Transverse colon (tissue), 4 donors: ENCODE measurements at regions not wholly inside any gene's neighbourhood (a gene's known extent, or its start where the extent isn't known, plus 50 kb on each side); places are given as distances from the start of the nearest gene placed in this dataset.

Experiments used
- DNase-seq: peaks from one replicate; pipeline ENCODE4 v3.0.0-alpha.2; 2019
- H3K27ac ChIP-seq, 4 donors: fragments of 200-600 bp; sonication (generic); 2 replicates each; pipeline ENCODE4 v1.5.1; 2016 to 2018; ENCODE audit warnings: inconsistent platforms in 4 of 4
- H3K27me3 ChIP-seq: fragments of 200-600 bp; sonication (generic); 2 replicates; pipeline ENCODE4 v1.5.1; 2017; ENCODE audit warnings: inconsistent platforms
- H3K36me3 ChIP-seq, 4 donors: fragments of 200-600 bp; sonication (generic); 2 replicates each; pipeline ENCODE4 v1.5.1; 2017 to 2019; ENCODE audit warnings: inconsistent platforms in 4 of 4
- H3K4me1 ChIP-seq, 4 donors: fragments of 200-600 bp; sonication (generic); 2 replicates each; pipeline ENCODE4 v1.5.1; 2017 to 2020; ENCODE audit warnings: inconsistent platforms in 4 of 4
- H3K4me3 ChIP-seq, 4 donors: fragments of 200-600 bp; sonication (generic); 1 replicate in 1 of 4; 2 replicates in 3 of 4; pipeline versions ENCODE4 v1.5.1 to v1.6.1; 2017 to 2019; ENCODE audit warnings: inconsistent platforms in 4 of 4
- H3K9me3 ChIP-seq, 2 donors: fragments of 200-600 bp; sonication (generic); 2 replicates each; pipeline ENCODE4 v1.5.1; 2017 to 2019; ENCODE audit warnings: inconsistent platforms in 2 of 2
- CTCF ChIP-seq, 5 experiments: fragments of 200-600 bp in 3 of 5; fragments of 450-650 bp in 2 of 5; sonication (generic) in 3 of 5; IDR thresholded peaks; 1 replicate in 2 of 5; 2 replicates in 3 of 5; pipeline ENCODE4 v1.5.1; 2016 to 2017; ENCODE audit warnings: antibody characterized with exemption in 5 of 5, inconsistent platforms in 3 of 5, mild to moderate bottlenecking in 2 of 5, moderate library complexity in 1 of 5
- EP300 ChIP-seq: sonication (generic); formaldehyde crosslinking; IDR thresholded peaks from one replicate; pipeline ENCODE4 v1.6.1; 2017; ENCODE audit warnings: antibody characterized with exemption, low read depth
- POLR2A ChIP-seq: fragments of 450-650 bp; IDR thresholded peaks from one replicate; pipeline ENCODE4 v1.6.1; 2016; ENCODE audit warnings: antibody characterized with exemption, mild to moderate bottlenecking, moderate library complexity
- POLR2AphosphoS5 ChIP-seq, 3 donors: sonication (generic); formaldehyde crosslinking; IDR thresholded peaks; one replicate each; pipeline ENCODE4 v1.6.1; 2016; ENCODE audit warnings: antibody characterized with exemption in 3 of 3
- WGBS, 2 donors: methylation state at CpG; one replicate each; pipeline ENCODE4 v1.1.5; 2018; ENCODE audit warnings: low coverage in 1 of 2; 5-methylcytosine and 5-hydroxymethylcytosine counted together
- in situ Hi-C, 4 donors: fragments of 200-750 bp; cut with MboI; loops; one replicate each; pipeline versions ENCODE4 v1.15.0 to v1.15.1; 2017; ENCODE audit warnings: low sequenced_read_pairs in 3 of 4, low pct_ligation_motif_present in 1 of 4, low pct_unique_long_range_greater_than_20kb in 1 of 4
- intact Hi-C: fragments of 100-400 bp; cut with DNase I; formaldehyde crosslinking; loops from one replicate; pipeline ENCODE4 v1.15.1; 2023; ENCODE audit warnings: low total_unique reads

DNA sequence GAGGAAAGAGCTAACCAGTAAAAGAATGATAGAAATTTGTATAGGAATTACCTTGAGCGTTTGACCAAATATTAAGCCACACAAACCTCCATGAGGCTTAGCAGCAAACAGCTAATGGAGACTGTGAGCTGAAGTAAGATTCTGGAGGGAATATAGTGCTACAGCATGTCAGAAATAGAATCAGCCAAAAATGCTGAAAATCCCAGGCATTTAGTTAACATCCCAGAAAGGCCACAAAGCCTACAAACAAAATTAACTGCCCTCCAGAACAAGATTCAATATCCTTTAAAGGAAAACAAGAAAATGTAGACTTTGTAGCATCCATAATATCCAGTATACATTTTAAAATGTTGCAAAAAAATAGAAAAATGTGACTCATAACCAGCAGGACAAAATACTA lies 257.8 kb upstream of the TUSC1 start:
- no peak for DNase-seq
- Histone ChIP-seq H3K27me3 (no peaks in the 10 kb centered on the region), H3K9me3 (no peaks in the 10 kb centered on the region), H3K4me1 (no peaks in the 10 kb centered on the region), H3K36me3 (no peaks in the 10 kb centered on the region), H3K27ac (no peak overlapping the region), H3K4me3 (no peak overlapping the region)
- TF ChIP-seq POLR2AphosphoS5 (IDR thresholded peaks at IDR 0.05) (no peak), CTCF (IDR thresholded peaks at IDR 0.05) (no peak), EP300 (no peak), POLR2A (no peak)
- in situ Hi-C loops (no loop called here), intact Hi-C loops (no loop called here)
- 77 to 100% methylated on average over 1 of the region's 1 CpG for WGBS, 2 donors

GRCh38 chr9:25935188-25935587 lies 256.9 kb upstream of the TUSC1 start:
- Histone ChIP-seq H3K27me3 (no peaks in the 10 kb centered on the region), H3K27ac (no peak overlapping the region), H3K4me3 (no peak overlapping the region), H3K4me1 (no peaks in the 10 kb centered on the region), H3K36me3 (no peaks in the 10 kb centered on the region), H3K9me3 (no peaks in the 10 kb centered on the region)
- TF ChIP-seq POLR2A = no peak
- no peak for TF ChIP-seq EP300
- no peak for TF ChIP-seq CTCF (IDR thresholded peaks at IDR 0.05)
- TF ChIP-seq POLR2AphosphoS5 (IDR thresholded peaks at IDR 0.05) = no peak
- in situ Hi-C loops (no loop called here), intact Hi-C loops (no loop called here)
- no peak for DNase-seq
- 14 to 43% methylated on average over 1 to 2 of the region's 2 CpGs for WGBS, 2 donors

GRCh38 chr9:25918761-25919160 lies 240.5 kb upstream of the TUSC1 start:
- no peaks in the 10 kb centered on the region for H3K27me3 ChIP-seq
- no peaks in the 10 kb centered on the region for H3K36me3 ChIP-seq
- intact Hi-C loops (no loop called here), in situ Hi-C loops (no loop called here)
- H3K4me1 ChIP-seq = no peaks in the 10 kb centered on the region
- 58 to 66% methylated on average over 2 of the region's 2 CpGs for WGBS, 2 donors
- H3K4me3 ChIP-seq = no peak overlapping the region
- no peak overlapping the region for H3K27ac ChIP-seq
- TF ChIP-seq EP300 (no peak), POLR2AphosphoS5 (IDR thresholded peaks at IDR 0.05) (no peak)
- no peaks in the 10 kb centered on the region for H3K9me3 ChIP-seq
- no peak for DNase-seq

DNA sequence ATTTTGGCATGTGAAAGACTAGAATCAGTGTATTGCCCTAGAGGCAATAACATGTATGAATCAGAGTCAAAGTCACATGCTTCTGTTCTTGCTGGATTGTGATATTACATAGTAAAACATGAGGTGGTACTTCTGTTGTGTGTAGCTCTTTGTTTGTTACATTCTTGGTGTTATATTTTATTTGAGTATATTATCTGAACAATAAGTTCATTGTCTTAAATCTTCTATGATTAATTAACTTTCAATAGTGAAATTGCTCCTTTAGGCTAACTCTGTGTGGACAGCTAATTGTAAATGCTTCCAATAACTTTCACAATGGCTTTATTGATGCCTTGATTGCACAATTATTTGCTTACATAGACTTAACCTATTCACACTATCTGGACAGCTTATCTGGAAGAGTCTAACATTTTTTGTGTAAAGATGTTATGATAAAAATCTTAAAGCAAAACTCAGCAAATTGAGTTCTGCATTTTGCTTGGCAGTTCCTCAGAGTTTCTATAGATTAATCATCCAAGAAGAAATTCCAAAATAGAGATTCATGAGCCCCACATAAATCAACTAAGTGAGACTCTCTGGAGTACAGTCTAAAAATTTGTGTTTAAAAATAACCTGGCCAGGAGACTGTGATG lies 239.6 kb upstream of the TUSC1 start:
- Histone ChIP-seq H3K27me3 (no peaks in the 10 kb centered on the region), H3K4me1 (no peaks in the 10 kb centered on the region), H3K9me3 (no peaks in the 10 kb centered on the region), H3K27ac (no peak overlapping the region), H3K36me3 (no peaks in the 10 kb centered on the region), H3K4me3 (no peak overlapping the region)
- TF ChIP-seq CTCF (IDR thresholded peaks at IDR 0.05) = no peak
- no peak for TF ChIP-seq POLR2A
- TF ChIP-seq POLR2AphosphoS5 (IDR thresholded peaks at IDR 0.05) = no peak
- TF ChIP-seq EP300 = no peak
- intact Hi-C loops = no loop called here
- in situ Hi-C loops = no loop called here
- no peak for DNase-seq

- intact Hi-C loops (no loop called here), in situ Hi-C loops (no loop called here)
- no peaks in the 10 kb centered on the region for H3K27me3 ChIP-seq
- H3K4me1 ChIP-seq = no peaks in the 10 kb centered on the region
- H3K4me3 ChIP-seq = no peak overlapping the region
- no peak overlapping the region for H3K27ac ChIP-seq
- no peaks in the 10 kb centered on the region for H3K9me3 ChIP-seq
- TF ChIP-seq POLR2A (no peak), EP300 (no peak), POLR2AphosphoS5 (IDR thresholded peaks at IDR 0.05) (no peak), CTCF (IDR thresholded peaks at IDR 0.05) (no peak)
- WGBS, 2 donors = 65 to 83% methylated on average over 2 to 4 of the region's 4 CpGs
- no peaks in the 10 kb centered on the region for H3K36me3 ChIP-seq
- no peak for DNase-seq
Observed at GRCh38 chr9:25913806-25914205, 235.6 kb upstream of the TUSC1 start.
